K562 (cell line): ENCODE measurements at regions not wholly inside any gene's neighbourhood (a gene's known extent, or its start where the extent isn't known, plus 50 kb on each side); places are given as distances from the start of the nearest gene placed in this dataset.
A peak's percentile ranks its signal among the peaks of the same experiment; 100 is the strongest.

Experiments
- ATAC-seq: fragments of 200-7000 bp; cut with Tn5 transposase; 3 replicates; pipeline ENCODE4 v1.9.1; 2020; ENCODE audit warnings: moderate library complexity
- BruUV-seq: library from RNA; stranded (reverse); fragments of 400-500 nt; replicated peaks from 2 replicates; lab custom pipeline; 2021; lab: Mats Ljungman, UMichigan
- CTCF ChIA-PET: fragments of 300-600 bp; formaldehyde crosslinking; extraction: SDS; loops from one replicate; lab custom pipeline; 2021; ENCODE audit warnings: low intra/inter-chr PET ratio; lab: Yijun Ruan, JAX
- POLR2A ChIA-PET: fragments of 300-600, 350-650 bp; sonication (Branson Sonifier 250); formaldehyde crosslinking; extraction: SDS; loops from one replicate; lab custom pipeline; 2021; ENCODE audit warnings: antibody characterized with exemption, inconsistent platforms; lab: Yijun Ruan, JAX
- DNase-seq, 4 experiments: peaks; one replicate each; pipeline versions ENCODE4 v3.0.0 to v3.0.0-alpha.2; 2011 to 2018; ENCODE audit warnings: low spot score in 3 of 4, mixed read lengths in 3 of 4; ENCODE audit errors: extremely low read depth in 1 of 4
- FAIRE-seq: peaks from 2 replicates; lab custom pipeline; 2011; peaks lifted over from hg19 to GRCh38; lab: Jason Lieb, UNC
- H2AFZ ChIP-seq: 2 replicates; pipeline ENCODE4 v1.6.0; 2011; ENCODE audit warnings: low read depth, low read length, control low read depth, inconsistent platforms
- H3K27ac ChIP-seq: fragments of 200-600 bp; 3 replicates; pipeline ENCODE4 v1.8.0; 2011; ENCODE audit warnings: low read depth, mild to moderate bottlenecking, control low read depth, inconsistent platforms, low read length, moderate library complexity, mixed read lengths; ENCODE audit errors: extremely low read depth
- H3K27me3 ChIP-seq, 2 experiments: fragments of 300-600 bp in 1 of 2; 2 replicates in 1 of 2; 3 replicates in 1 of 2; pipeline versions ENCODE4 v1.6.0 to v1.8.0; 2011; ENCODE audit warnings: inconsistent platforms in 2 of 2, low read length in 2 of 2, mild to moderate bottlenecking in 1 of 2, mixed read lengths in 1 of 2, moderate library complexity in 1 of 2; ENCODE audit not compliant: control insufficient read depth in 2 of 2, insufficient read depth in 2 of 2
- H3K36me3 ChIP-seq: fragments of 300-600 bp; 3 replicates; pipeline ENCODE4 v1.8.0; 2011; ENCODE audit warnings: mild to moderate bottlenecking, low read length, inconsistent platforms; ENCODE audit not compliant: control insufficient read depth, insufficient read depth
- H3K4me1 ChIP-seq, 2 experiments: fragments of 200-600 bp in 1 of 2; replicated peaks in 1 of 2; 2 replicates in 1 of 2; 3 replicates in 1 of 2; pipeline versions ENCODE4 v1.5.1 to v1.8.0; 2011; ENCODE audit warnings: inconsistent platforms in 2 of 2, low read length in 2 of 2, mild to moderate bottlenecking in 1 of 2, mixed read lengths in 1 of 2, moderate library complexity in 1 of 2; ENCODE audit not compliant: control insufficient read depth in 2 of 2, insufficient read depth in 2 of 2
- H3K4me2 ChIP-seq: 2 replicates; pipeline ENCODE4 v1.6.1; 2011; ENCODE audit warnings: low read length, control low read depth, inconsistent platforms, mixed read lengths; ENCODE audit not compliant: insufficient read depth
- H3K4me3 ChIP-seq: fragments of 200-600 bp; sonication (generic), shearing (Covaris generic); 2 replicates; pipeline ENCODE4 v1.5.1; 2016; ENCODE audit warnings: control low read depth, inconsistent platforms
- H3K79me2 ChIP-seq: fragments of 200-600 bp; 3 replicates; pipeline ENCODE4 v1.8.0; 2011; ENCODE audit warnings: low read length, inconsistent platforms; ENCODE audit not compliant: control insufficient read depth, insufficient read depth
- H3K9ac ChIP-seq, 2 experiments: 2 replicates each; pipeline versions ENCODE4 v1.6.0 to v1.6.1; 2011; ENCODE audit warnings: low read depth in 2 of 2, low read length in 2 of 2, control low read depth in 1 of 2, inconsistent platforms in 1 of 2, mild to moderate bottlenecking in 1 of 2, mixed read lengths in 1 of 2; ENCODE audit not compliant: insufficient read depth in 1 of 2
- H3K9me1 ChIP-seq: one replicate; pipeline ENCODE4 v1.6.0; 2011; ENCODE audit warnings: inconsistent platforms, mild to moderate bottlenecking, low read length, moderate library complexity; ENCODE audit not compliant: control insufficient read depth, insufficient read depth
- H3K9me3 ChIP-seq: replicated peaks from 2 replicates; pipeline ENCODE4 v1.5.1; 2011; ENCODE audit warnings: low read depth, low read length, inconsistent platforms; ENCODE audit not compliant: control insufficient read depth, insufficient read depth
- H4K20me1 ChIP-seq: replicated peaks from 2 replicates; pipeline ENCODE4 v1.6.1; 2011; ENCODE audit warnings: low read length, inconsistent platforms, mixed read lengths; ENCODE audit not compliant: control insufficient read depth, insufficient read depth
- CBX2 ChIP-seq: fragments of 200-600 bp; sonication (generic); IDR thresholded peaks from one replicate; pipeline ENCODE4 v1.6.1; 2012; ENCODE audit warnings: mild to moderate bottlenecking, low read length, inconsistent platforms; ENCODE audit not compliant: insufficient read depth, poor library complexity, severe bottlenecking
- CBX8 ChIP-seq: fragments of 200-600 bp; sonication (generic); IDR thresholded peaks from 2 replicates; pipeline ENCODE4 v1.6.1; 2012; ENCODE audit warnings: borderline replicate concordance, mixed run types, low read depth, mild to moderate bottlenecking, moderate library complexity, mixed read lengths, low read length, control low read depth, inconsistent platforms; ENCODE audit not compliant: poor library complexity, severe bottlenecking; ENCODE audit errors: extremely low read depth
- DNMT1 ChIP-seq: fragments of 450-650 bp; IDR thresholded peaks from 2 replicates; pipeline ENCODE4 v1.6.1; 2016; ENCODE audit warnings: antibody characterized with exemption, mild to moderate bottlenecking
- EZH2 ChIP-seq: IDR thresholded peaks from 2 replicates; pipeline ENCODE4 v1.6.1; 2012; ENCODE audit warnings: low read depth, mild to moderate bottlenecking, inconsistent platforms, low read length, borderline replicate concordance
- PCBP2 ChIP-seq: fragments of 200-400 bp; formaldehyde crosslinking; IDR thresholded peaks from 2 replicates; pipeline ENCODE4 v1.6.1; 2018; ENCODE audit warnings: low read length, low read depth, mild to moderate bottlenecking, moderate library complexity; ENCODE audit not compliant: poor library complexity, severe bottlenecking
- POLR2G ChIP-seq: fragments of 200-400 bp; formaldehyde crosslinking; IDR thresholded peaks from 2 replicates; pipeline ENCODE4 v1.6.1; 2017; ENCODE audit warnings: low read depth, mild to moderate bottlenecking, antibody characterized with exemption, low read length, moderate library complexity
- SETDB1 ChIP-seq: IDR thresholded peaks from one replicate; pipeline ENCODE4 v1.6.1; 2012; ENCODE audit warnings: low read length, control low read depth, inconsistent platforms
- TRIM28 ChIP-seq: fragments of 450-650 bp; IDR thresholded peaks from 2 replicates; pipeline ENCODE4 v1.6.1; 2017
- USF1 ChIP-seq: sonication (generic); formaldehyde crosslinking; IDR thresholded peaks from 2 replicates; pipeline ENCODE4 v1.9.0; 2022; ENCODE audit warnings: mild to moderate bottlenecking, missing genetic modification reagents
- ZNF583 ChIP-seq: fragments of 250-450 bp; sonication (Bioruptor Pico); IDR thresholded peaks from 2 replicates; pipeline ENCODE4 v1.4.0; 2020
- ZSCAN29 ChIP-seq: fragments of 450-650 bp; IDR thresholded peaks from 2 replicates; pipeline ENCODE4 v1.6.1; 2017
- WGBS: fragments of 100-300 bp; shearing (Covaris generic); methylation state at CpG from one replicate; pipeline ENCODE4 v1.1.6; 2016; ENCODE audit warnings: low coverage, mixed read lengths; ENCODE audit not compliant: insufficient coverage; ENCODE audit errors: missing lambda C conversion rate; 5-methylcytosine and 5-hydroxymethylcytosine counted together
- in situ Hi-C: fragments of 300-500 bp; cut with MboI; formaldehyde crosslinking; loops from 4 replicates; pipeline ENCODE4 v1.15.0; 2018; ENCODE audit warnings: inconsistent platforms, mixed read lengths
- intact Hi-C: fragments of 100-400 bp; cut with micrococcal nuclease; formaldehyde crosslinking; loops from 2 replicates; pipeline ENCODE4 v1.14.2; 2022
- TF ChIP-seq, protein P1 (sequence below): sonication (generic); formaldehyde crosslinking; IDR thresholded peaks from 2 replicates; pipeline ENCODE4 v1.8.1; 2023; ENCODE audit warnings: mild to moderate bottlenecking, missing genetic modification reagents

DNA sequence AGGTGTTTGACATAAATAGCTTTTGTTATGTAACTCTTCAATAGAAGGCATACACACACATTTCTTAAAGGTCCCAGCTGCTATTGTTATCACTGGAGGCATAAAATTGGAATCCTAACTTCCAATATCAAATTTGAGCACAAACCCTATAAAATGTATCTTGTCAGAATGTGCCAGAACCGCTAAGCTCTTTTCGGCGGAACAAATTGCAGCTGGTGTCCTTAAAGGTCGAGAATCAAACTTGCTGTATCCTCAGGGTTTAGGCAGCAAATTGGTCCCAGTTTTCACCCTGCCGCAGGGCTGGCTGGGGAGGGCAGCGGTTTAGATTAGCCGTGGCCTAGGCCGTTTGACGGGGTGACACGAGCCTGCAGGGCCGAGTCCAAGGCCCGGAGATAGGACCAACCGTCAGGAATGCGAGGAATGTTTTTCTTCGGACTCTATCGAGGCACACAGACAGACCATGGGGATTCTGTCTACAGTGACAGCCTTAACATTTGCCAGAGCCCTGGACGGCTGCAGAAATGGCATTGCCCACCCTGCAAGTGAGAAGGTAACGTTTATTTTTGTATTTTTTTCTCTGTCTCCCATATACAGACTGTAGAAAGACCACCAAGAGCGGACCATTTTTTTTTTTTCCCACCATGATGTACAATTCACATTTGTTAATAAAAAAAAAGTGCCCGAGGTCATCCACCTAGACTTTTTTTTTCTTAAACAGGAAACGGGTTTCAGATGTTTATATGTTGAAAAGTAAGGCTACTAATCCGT lies 297.1 kb downstream of the IRF8 start (continued):
- TF ChIP-seq, protein P1, sequence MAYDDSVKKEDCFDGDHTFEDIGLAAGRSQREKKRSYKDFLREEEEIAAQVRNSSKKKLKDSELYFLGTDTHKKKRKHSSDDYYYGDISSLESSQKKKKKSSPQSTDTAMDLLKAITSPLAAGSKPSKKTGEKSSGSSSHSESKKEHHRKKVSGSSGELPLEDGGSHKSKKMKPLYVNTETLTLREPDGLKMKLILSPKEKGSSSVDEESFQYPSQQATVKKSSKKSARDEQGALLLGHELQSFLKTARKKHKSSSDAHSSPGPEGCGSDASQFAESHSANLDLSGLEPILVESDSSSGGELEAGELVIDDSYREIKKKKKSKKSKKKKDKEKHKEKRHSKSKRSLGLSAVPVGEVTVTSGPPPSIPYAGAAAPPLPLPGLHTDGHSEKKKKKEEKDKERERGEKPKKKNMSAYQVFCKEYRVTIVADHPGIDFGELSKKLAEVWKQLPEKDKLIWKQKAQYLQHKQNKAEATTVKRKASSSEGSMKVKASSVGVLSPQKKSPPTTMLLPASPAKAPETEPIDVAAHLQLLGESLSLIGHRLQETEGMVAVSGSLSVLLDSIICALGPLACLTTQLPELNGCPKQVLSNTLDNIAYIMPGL (CRISPR knock-in tag), result no peak

GRCh38 chr16:86196687-86197391 lies 297.9 kb downstream of the IRF8 start:
- Histone ChIP-seq H3K4me2 (no peak overlapping the region), H3K4me1 (no peaks in the 10 kb centered on the region), H3K27me3 (peaks cover 60 to 77% of the 10 kb centered on the region in 2 experiments), H3K79me2 (no peaks in the 10 kb centered on the region), H4K20me1 (no peaks in the 10 kb centered on the region; the same call in 1 of the 2 replicates), H3K36me3 (no peaks in the 10 kb centered on the region), H3K27ac (no peak overlapping the region), H3K9me1 (no peaks in the 10 kb centered on the region), H3K9me3 (no peaks in the 10 kb centered on the region), H2AFZ (no peak overlapping the region), H3K4me3 (no peak overlapping the region), H3K9ac (no peak overlapping the region)
- WGBS, result 2% methylated on average over 18 of the region's 18 CpGs
- ChIA-PET POLR2A (no interaction called here), CTCF (no interaction called here)
- TF ChIP-seq USF1 (CRISPR knock-in tag) (no peak), DNMT1 (no peak), ZNF583 (CRISPR knock-in tag) (no peak), POLR2G (no peak), CBX8 (peak; percentile 74), EZH2 (no peak), ZSCAN29 (no peak), PCBP2 (no peak), TRIM28 (no peak), CBX2 (peak; percentile 71), SETDB1 (no peak)
- in situ Hi-C loops, result no loop called here
- ATAC-seq, result no peak
- no peak for DNase-seq
- FAIRE-seq, result no peak
- no TSS peak for BruUV-seq
- intact Hi-C loops, result no loop called here
